Glomerular endothelial cell (primary cell): ENCODE measurements at regions not wholly inside any gene's neighbourhood (a gene's known extent, or its start where the extent isn't known, plus 50 kb on each side); places are given as distances from the start of the nearest gene placed in this dataset.
"Not testable (repeated sequence)": the region's sequence is repeated elsewhere in the genome, so short reads cannot be mapped to it uniquely, and the experiment has no call there.

ENCODE experiments used
- DNase-seq: peaks from one replicate; pipeline ENCODE4 v3.0.0-alpha.2; 2011; ENCODE audit warnings: low read depth, low spot score; ENCODE audit errors: extremely low read depth

GRCh38 chr9:119697996-119698395 lies 328.8 kb upstream of the BRINP1 start:
- no peak for DNase-seq

- DNase-seq: no peak
Observed at GRCh38 chr9:119689879-119690278, 320.6 kb upstream of the BRINP1 start.

GRCh38 chr9:119688547-119688946 lies 319.3 kb upstream of the BRINP1 start:
- DNase-seq: no peak

DNA sequence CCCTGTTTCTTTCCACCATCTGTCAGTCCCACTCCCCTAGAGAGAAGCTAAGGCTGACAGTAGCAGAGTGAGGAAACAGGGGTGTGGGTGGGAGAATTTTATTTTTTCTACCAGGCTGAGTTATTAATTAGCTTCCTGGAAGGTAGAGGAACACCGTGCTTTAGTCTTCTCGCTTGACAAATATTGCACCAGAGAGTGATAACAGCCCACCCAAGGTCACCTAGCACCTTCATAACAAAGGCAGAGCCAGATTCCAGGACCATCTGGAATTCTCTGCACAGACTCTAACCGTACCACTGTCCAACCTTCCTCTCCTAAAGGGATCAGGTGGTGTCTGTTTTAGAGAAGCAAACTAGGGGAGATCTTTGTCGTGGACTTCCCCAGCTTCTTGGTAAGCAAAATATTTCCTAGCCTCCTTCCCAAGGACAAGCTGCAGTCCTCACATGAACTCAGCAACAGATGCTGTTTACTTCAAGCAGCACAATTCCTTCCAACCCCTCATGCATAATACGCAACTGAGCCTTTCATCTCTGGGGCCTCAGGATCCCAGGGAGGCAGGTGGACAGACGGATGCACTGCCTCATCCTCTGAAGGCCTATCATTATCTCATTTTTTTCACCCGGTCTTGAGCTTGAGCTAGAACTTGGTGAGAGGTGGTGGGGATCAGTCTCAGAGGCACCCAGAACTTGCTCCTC lies 308.7 kb upstream of the BRINP1 start:
- no peak for DNase-seq

DNA sequence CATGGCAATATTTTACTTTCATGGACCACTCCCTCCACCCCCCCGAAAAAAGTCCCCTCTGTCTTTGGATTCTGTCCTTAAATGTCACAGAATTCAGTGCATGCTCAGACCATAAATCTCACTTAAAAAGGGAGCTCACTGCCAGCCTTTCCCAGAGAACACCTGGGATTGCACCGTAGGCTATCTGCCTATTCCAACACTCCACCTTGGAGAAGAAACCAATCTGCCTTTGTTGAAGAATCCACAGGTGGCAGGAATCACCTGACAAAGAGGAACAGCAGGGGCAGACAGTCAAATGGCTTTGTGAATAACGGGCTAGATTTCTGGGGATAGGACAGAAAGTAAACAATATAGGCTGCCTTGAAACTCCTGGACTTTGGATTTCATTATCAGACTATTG lies 306.7 kb upstream of the BRINP1 start:
- DNase-seq: no peak

DNA sequence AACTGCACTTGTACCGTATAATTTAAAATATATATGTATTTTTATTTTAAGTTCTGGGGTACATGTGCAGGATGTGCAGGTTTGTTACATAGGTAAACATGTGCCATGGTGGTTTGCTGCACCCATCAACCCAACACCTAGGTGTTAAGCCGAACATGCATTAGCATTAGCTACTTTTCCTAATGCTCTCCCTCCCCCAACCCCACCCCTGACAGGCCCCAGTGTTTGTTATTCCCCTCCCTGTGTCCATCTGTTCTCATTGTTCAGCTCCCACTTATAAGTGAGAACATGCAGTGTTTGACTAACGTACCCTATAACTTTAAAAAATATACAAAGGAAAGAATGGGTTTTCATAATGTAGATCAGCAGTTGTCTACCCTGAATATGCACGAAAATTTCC lies 303.5 kb upstream of the BRINP1 start:
- not testable (repeated sequence) for DNase-seq

GRCh38 chr9:119667916-119668315 lies 298.7 kb upstream of the BRINP1 start:
- no peak for DNase-seq

DNA sequence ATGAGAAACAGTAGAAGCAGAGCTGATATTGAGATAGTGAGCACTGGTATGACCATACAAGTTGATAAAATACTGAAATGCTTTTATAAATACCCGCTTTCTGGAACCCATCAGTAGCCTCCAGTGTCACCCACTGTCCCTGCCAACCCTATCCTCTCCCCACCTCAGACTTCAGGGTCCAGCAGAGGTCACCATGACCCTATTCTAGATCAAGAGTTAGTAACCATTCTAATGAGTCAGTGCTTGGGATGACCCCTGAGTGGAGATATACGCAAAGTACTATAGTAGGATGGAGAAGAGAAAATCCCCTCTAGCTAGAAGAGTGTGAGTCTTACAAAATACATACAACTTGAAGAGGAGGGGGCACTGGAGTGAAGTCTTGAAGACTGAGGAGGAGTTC lies 297.9 kb upstream of the BRINP1 start:
- no peak for DNase-seq

GRCh38 chr9:119662329-119662728 lies 293.1 kb upstream of the BRINP1 start:
- no peak for DNase-seq

GRCh38 chr9:119652931-119653330 lies 283.7 kb upstream of the BRINP1 start:
- no peak for DNase-seq

GRCh38 chr9:119649205-119649604 lies 280.0 kb upstream of the BRINP1 start:
- no peak for DNase-seq

- DNase-seq: no peak
Observed at GRCh38 chr9:119639287-119639955, 270.2 kb upstream of the BRINP1 start.

- no peak for DNase-seq
Observed at GRCh38 chr9:119634006-119634405, 264.8 kb upstream of the BRINP1 start.

- DNase-seq: no peak
Observed at GRCh38 chr9:119611565-119611964, 242.3 kb upstream of the BRINP1 start.

- no peak for DNase-seq
Observed at GRCh38 chr9:119609277-119609971, 240.2 kb upstream of the BRINP1 start.

- DNase-seq: no peak
Observed at GRCh38 chr9:119601632-119602031, 232.4 kb upstream of the BRINP1 start.

- DNase-seq: no peak
Observed at GRCh38 chr9:119597499-119597898, 228.3 kb upstream of the BRINP1 start.

- no peak for DNase-seq
Observed at GRCh38 chr9:119596703-119597102, 227.5 kb upstream of the BRINP1 start.

- no peak for DNase-seq
Observed at GRCh38 chr9:119588874-119589744, 219.9 kb upstream of the BRINP1 start.

DNA sequence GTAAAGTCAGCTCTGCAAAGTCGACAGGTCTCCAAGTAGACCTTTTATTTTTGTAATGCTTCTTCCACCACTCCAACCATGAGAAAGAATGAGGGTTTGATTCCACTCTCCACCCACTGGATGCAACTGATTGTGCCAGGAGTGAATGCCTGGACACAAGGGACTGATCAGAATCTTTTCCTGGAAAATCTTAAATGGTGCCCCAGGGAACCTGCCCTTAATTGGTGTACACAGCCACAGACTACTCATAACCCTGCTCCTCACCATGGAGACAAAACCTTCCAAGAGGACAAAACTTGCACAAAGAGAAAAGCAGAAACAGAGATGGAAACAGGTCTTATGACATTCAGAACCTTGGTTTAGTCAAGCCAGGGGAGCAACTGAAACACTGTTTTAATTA lies 208.6 kb upstream of the BRINP1 start:
- DNase-seq: no peak

DNA sequence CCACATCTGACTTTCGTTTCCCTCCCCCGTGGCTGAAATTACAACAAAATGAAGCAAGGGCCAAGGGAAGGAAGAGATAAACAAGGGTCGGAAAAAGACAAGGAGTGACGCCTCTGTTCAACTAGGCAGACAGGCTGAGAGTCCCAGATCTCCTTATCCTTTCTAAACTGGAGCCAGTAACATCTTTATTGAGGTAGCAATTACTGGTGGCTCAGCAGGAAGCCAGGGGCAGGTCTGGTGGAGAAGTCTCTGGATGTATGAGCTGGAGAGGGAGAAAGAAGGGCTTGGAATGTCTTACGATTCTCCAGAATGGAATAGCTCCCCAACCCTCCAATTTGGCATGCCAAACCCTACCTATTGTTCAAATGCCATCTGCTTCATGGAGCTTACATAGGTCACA lies 190.8 kb upstream of the BRINP1 start:
- DNase-seq: no peak
